ENCODE measurements at regions not wholly inside any gene's neighbourhood (a gene's known extent, or its start where the extent isn't known, plus 50 kb on each side); places are given as distances from the start of the nearest gene placed in this dataset.

DNA sequence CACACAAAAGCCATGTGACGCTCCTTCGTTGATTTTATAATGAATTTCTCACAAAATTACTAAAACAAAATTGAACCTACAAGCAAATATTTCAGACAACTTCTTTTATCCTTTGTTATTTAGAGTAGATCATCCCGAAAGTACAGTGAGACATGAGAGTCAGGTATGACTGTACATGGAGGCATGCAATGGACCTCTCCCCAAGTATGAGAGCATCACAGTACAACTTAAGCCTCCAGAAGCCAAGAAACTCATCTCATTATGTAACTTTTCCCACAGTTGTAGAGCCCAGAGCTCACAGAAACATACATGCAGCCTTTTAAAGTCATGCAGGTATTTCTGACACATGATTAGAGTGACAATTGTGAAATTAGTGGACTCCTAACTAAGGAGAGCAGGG lies 167.7 kb downstream of the PAPSS1 start:
- TF ChIP-seq, protein P1, sequence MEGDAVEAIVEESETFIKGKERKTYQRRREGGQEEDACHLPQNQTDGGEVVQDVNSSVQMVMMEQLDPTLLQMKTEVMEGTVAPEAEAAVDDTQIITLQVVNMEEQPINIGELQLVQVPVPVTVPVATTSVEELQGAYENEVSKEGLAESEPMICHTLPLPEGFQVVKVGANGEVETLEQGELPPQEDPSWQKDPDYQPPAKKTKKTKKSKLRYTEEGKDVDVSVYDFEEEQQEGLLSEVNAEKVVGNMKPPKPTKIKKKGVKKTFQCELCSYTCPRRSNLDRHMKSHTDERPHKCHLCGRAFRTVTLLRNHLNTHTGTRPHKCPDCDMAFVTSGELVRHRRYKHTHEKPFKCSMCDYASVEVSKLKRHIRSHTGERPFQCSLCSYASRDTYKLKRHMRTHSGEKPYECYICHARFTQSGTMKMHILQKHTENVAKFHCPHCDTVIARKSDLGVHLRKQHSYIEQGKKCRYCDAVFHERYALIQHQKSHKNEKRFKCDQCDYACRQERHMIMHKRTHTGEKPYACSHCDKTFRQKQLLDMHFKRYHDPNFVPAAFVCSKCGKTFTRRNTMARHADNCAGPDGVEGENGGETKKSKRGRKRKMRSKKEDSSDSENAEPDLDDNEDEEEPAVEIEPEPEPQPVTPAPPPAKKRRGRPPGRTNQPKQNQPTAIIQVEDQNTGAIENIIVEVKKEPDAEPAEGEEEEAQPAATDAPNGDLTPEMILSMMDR (IDR thresholded peaks at IDR 0.05) = no peak
- TF ChIP-seq ZFX (IDR thresholded peaks at IDR 0.05; ENCODE audit: borderline replicate concordance) = no peak

Measured in 22Rv1 (cell line).